Thymus (tissue), 11 donors: ENCODE measurements at regions not wholly inside any gene's neighbourhood (a gene's known extent, or its start where the extent isn't known, plus 50 kb on each side); places are given as distances from the start of the nearest gene placed in this dataset.
A peak's percentile ranks its signal among the peaks of the same experiment; 100 is the strongest.

ENCODE experiments used
- DNase-seq, 9 donors: peaks; one replicate each; pipeline ENCODE4 v3.0.0-alpha.2; 2013; ENCODE audit warnings: low spot score in 9 of 9, low read depth in 6 of 9, missing footprints in 1 of 9
- H3K27ac ChIP-seq, 2 donors: one replicate each; pipeline ENCODE4 v1.5.1; 2013; ENCODE audit warnings: control low read depth in 1 of 2, low read depth in 1 of 2, low read length in 1 of 2, mild to moderate bottlenecking in 1 of 2, moderate library complexity in 1 of 2
- H3K27me3 ChIP-seq, 2 donors: one replicate each; pipeline ENCODE4 v1.5.1; 2013; ENCODE audit warnings: low read length in 1 of 2; ENCODE audit not compliant: control insufficient read depth in 2 of 2, insufficient read depth in 1 of 2
- H3K36me3 ChIP-seq, 2 donors: one replicate each; pipeline ENCODE4 v1.5.1; 2013; ENCODE audit warnings: low read length in 1 of 2, mild to moderate bottlenecking in 1 of 2, moderate library complexity in 1 of 2; ENCODE audit not compliant: control insufficient read depth in 2 of 2, insufficient read depth in 2 of 2
- H3K4me1 ChIP-seq, 2 donors: one replicate each; pipeline ENCODE4 v1.5.1; 2013; ENCODE audit warnings: low read length in 2 of 2; ENCODE audit not compliant: control insufficient read depth in 2 of 2, insufficient read depth in 2 of 2
- H3K4me3 ChIP-seq, 2 donors: one replicate each; pipeline ENCODE4 v1.5.1; 2013; ENCODE audit warnings: low read length in 2 of 2, control low read depth in 1 of 2, mild to moderate bottlenecking in 1 of 2
- H3K9me3 ChIP-seq, 2 donors: one replicate each; pipeline ENCODE4 v1.5.1; 2013; ENCODE audit warnings: low read length in 1 of 2, mild to moderate bottlenecking in 1 of 2; ENCODE audit not compliant: control insufficient read depth in 2 of 2, insufficient read depth in 1 of 2
- WGBS: extraction: QIAGEN DNeasy Blood & Tissue Kit; methylation state at CpG from one replicate; pipeline ENCODE4 v1.1.7; 2013; 5-methylcytosine and 5-hydroxymethylcytosine counted together
- donor health status: healthy.

- H3K36me3 ChIP-seq, result no peaks in the 10 kb centered on the region
- H3K27ac ChIP-seq, result no peak overlapping the region
- DNase-seq, result no peak
- no peak overlapping the region for H3K4me3 ChIP-seq
- 92% methylated on average over 9 of the region's 9 CpGs for WGBS
- no peaks in the 10 kb centered on the region for H3K27me3 ChIP-seq
- H3K4me1 ChIP-seq, result no peaks in the 10 kb centered on the region
- no peaks in the 10 kb centered on the region for H3K9me3 ChIP-seq
These were observed 103.3 kb upstream of the KIT start for GRCh38 chr4:54554339-54554990.

DNA sequence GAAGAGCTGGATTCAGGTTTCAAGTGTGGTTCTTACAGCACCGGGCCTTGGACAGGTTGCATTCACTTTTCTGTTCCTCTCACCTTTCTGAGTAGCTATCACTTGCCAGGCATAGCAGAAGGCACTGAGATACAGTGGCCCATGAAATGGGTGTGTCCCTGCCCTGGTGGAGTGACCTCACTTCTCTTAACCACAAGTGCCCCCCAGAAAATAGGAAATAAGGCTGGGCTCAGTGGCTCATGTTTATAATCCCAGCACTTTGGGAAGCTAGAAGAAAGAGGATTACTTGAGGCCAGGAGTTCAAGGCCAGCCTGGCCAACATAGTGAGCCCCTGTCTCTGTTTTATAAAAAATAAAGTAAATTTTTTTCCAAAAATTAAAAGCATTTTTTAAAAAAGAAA lies 101.7 kb upstream of the KIT start:
- 92% methylated on average over 1 of the region's 1 CpG for WGBS
- no peaks in the 10 kb centered on the region for H3K9me3 ChIP-seq
- no peaks in the 10 kb centered on the region for H3K4me1 ChIP-seq
- no peak overlapping the region for H3K27ac ChIP-seq
- no peaks in the 10 kb centered on the region for H3K36me3 ChIP-seq
- no peaks in the 10 kb centered on the region for H3K27me3 ChIP-seq
- H3K4me3 ChIP-seq, result no peak overlapping the region
- DNase-seq, result no peak

DNA sequence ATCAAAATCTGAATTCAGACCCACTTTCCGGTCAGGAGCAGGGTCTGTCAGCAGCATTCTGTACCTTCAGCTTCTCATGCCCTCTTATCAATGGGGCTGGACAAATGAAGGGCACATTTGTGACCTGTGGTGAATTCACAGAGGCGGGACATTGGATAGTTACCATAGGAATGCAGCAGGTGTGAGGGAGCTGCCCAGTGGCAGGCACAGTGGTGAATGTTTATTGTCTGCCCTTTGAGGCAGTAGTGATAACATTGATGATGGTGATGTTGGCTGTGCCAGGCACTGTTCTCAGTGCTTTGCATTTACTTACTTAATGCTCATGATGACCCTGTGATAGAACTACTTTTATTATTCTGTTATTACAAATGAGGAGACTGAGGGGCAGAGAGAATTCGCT lies 101.2 kb upstream of the KIT start:
- Histone ChIP-seq H3K9me3 (no peaks in the 10 kb centered on the region), H3K36me3 (no peaks in the 10 kb centered on the region), H3K27me3 (no peaks in the 10 kb centered on the region), H3K4me1 (no peaks in the 10 kb centered on the region), H3K27ac (no peak overlapping the region), H3K4me3 (no peak overlapping the region)
- WGBS, result 96% methylated on average over 3 of the region's 3 CpGs
- no peak for DNase-seq

GRCh38 chr4:54558889-54559677 lies 98.7 kb upstream of the KIT start:
- Histone ChIP-seq H3K4me1 (no peaks in the 10 kb centered on the region), H3K4me3 (no peak overlapping the region), H3K36me3 (no peaks in the 10 kb centered on the region), H3K27ac (no peak overlapping the region), H3K9me3 (no peaks in the 10 kb centered on the region), H3K27me3 (no peaks in the 10 kb centered on the region)
- WGBS, result 98% methylated on average over 2 of the region's 2 CpGs
- DNase-seq, result no peak

GRCh38 chr4:54560513-54560912 lies 97.2 kb upstream of the KIT start:
- no peak for DNase-seq
- no peak overlapping the region for H3K27ac ChIP-seq
- no peaks in the 10 kb centered on the region for H3K36me3 ChIP-seq
- 65% methylated on average over 4 of the region's 4 CpGs for WGBS
- no peaks in the 10 kb centered on the region for H3K9me3 ChIP-seq
- no peaks in the 10 kb centered on the region for H3K4me1 ChIP-seq
- H3K4me3 ChIP-seq, result no peak overlapping the region
- no peaks in the 10 kb centered on the region for H3K27me3 ChIP-seq

DNA sequence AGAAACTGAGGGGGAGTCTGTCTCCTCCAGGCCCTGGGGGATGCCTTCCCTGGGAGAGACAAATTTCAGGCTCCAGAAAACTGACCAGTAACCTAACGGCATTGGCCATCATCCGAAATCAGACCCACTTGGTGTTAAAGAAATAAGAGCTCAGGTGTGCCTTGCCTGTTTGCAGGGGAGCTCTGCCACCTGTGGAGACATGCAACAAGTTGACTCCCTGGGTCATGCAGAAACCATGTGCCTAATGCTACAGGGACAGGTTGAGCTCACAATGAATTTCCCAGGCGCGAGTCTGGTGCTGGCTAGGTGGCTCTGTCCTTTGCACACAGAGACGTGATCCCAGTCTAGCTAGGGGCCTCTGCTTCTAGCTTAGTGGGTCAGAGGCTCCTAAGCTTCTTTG lies 95.8 kb upstream of the KIT start:
- H3K27ac ChIP-seq, result no peak overlapping the region
- no peaks in the 10 kb centered on the region for H3K9me3 ChIP-seq
- DNase-seq, result no peak
- no peak overlapping the region for H3K4me3 ChIP-seq
- WGBS, result 89% methylated on average over 5 of the region's 5 CpGs
- peaks cover 0 to 5% of the 10 kb centered on the region in 2 donors for H3K4me1 ChIP-seq
- H3K27me3 ChIP-seq, result no peaks in the 10 kb centered on the region
- no peaks in the 10 kb centered on the region for H3K36me3 ChIP-seq

- WGBS, result 39% methylated on average over 5 of the region's 5 CpGs
- Histone ChIP-seq H3K27ac (no peak overlapping the region), H3K4me3 (no peak overlapping the region), H3K27me3 (no peaks in the 10 kb centered on the region), H3K9me3 (no peaks in the 10 kb centered on the region), H3K4me1 (peaks cover 0 to 9% of the 10 kb centered on the region in 2 donors), H3K36me3 (no peaks in the 10 kb centered on the region)
- DNase-seq, result peak in 4 of 9 donors; percentile 5 to 56 (median 6)
These were observed 91.1 kb upstream of the KIT start for GRCh38 chr4:54566608-54567007.

DNA sequence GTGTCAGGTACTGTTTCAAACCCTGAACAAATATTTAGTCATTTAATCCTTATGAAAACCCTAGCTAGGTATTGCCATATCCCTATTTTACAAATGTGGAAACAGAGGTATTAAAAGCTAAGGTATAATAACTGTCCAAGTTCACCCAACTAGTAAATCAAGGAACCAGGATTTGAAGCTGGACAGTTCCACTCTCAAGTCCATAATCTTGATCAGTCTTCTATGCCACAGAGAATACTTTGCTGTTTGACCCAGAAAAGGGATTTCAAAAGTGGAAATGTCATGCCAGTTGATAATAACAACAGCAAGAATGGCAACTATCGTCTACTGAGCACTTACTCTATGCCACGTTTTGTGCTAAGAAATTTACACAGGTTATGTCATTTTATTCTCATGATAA lies 90.4 kb upstream of the KIT start:
- H3K27ac ChIP-seq, result no peak overlapping the region
- H3K27me3 ChIP-seq, result no peaks in the 10 kb centered on the region
- peaks cover 0 to 9% of the 10 kb centered on the region in 2 donors for H3K4me1 ChIP-seq
- no peak overlapping the region for H3K4me3 ChIP-seq
- no peaks in the 10 kb centered on the region for H3K9me3 ChIP-seq
- H3K36me3 ChIP-seq, result no peaks in the 10 kb centered on the region
- no peak for DNase-seq
- 95% methylated on average over 2 of the region's 2 CpGs for WGBS

DNA sequence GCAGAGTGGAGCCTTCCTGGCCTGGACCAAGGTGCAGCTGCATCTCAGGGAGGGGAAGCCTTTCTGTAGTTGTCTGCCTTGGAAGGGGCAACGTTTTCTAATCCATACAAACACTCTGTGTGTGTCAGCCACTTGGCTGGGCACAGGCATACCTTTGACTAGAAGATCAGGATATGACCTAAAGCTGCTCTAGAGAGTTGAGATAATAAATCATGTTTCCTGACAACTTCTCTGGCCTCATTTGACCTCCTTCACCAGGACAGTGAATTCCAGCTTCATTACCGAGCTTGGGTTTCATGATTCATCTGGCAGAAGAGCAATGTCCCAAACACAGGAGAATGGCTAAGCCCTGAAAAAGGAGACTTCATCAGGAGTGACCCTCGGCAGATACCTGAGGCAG lies 89.6 kb upstream of the KIT start:
- H3K36me3 ChIP-seq, result no peaks in the 10 kb centered on the region
- WGBS, result 59% methylated on average over 3 of the region's 3 CpGs
- no peak for DNase-seq
- H3K27me3 ChIP-seq, result no peaks in the 10 kb centered on the region
- H3K4me3 ChIP-seq, result no peak overlapping the region
- H3K27ac ChIP-seq, result no peak overlapping the region
- no peaks in the 10 kb centered on the region for H3K9me3 ChIP-seq
- H3K4me1 ChIP-seq, result peaks cover 0 to 9% of the 10 kb centered on the region in 2 donors
